Immature natural killer cell (primary cell): ENCODE measurements at regions not wholly inside any gene's neighbourhood (a gene's known extent, or its start where the extent isn't known, plus 50 kb on each side); places are given as distances from the start of the nearest gene placed in this dataset.

Source experiments
- DNase-seq, 3 donors: peaks; one replicate each; pipeline ENCODE4 v3.0.0; 2022; ENCODE audit warnings: mixed read lengths in 1 of 3
- H3K27ac Mint-ChIP-seq, 6 donors: one replicate each; pipeline ENCODE4 v1.8.0; 2020; ENCODE audit warnings: mixed read lengths in 6 of 6, mild to moderate bottlenecking in 5 of 6, inconsistent platforms in 4 of 6, moderate library complexity in 3 of 6
- H3K27me3 Mint-ChIP-seq, 3 donors: one replicate each; pipeline ENCODE4 v1.8.0; 2020 to 2021; ENCODE audit warnings: low read depth in 3 of 3, mild to moderate bottlenecking in 3 of 3, mixed read lengths in 3 of 3, moderate library complexity in 3 of 3, inconsistent platforms in 1 of 3
- H3K36me3 Mint-ChIP-seq, 3 donors: one replicate each; pipeline ENCODE4 v1.8.0; 2020; ENCODE audit warnings: mixed read lengths in 3 of 3, inconsistent platforms in 2 of 3, mild to moderate bottlenecking in 2 of 3
- H3K4me1 Mint-ChIP-seq, 2 donors: one replicate each; pipeline ENCODE4 v1.8.0; 2020; ENCODE audit warnings: inconsistent platforms in 2 of 2, mild to moderate bottlenecking in 2 of 2, mixed read lengths in 2 of 2, moderate library complexity in 1 of 2
- H3K4me3 Mint-ChIP-seq, 5 donors: one replicate each; pipeline ENCODE4 v1.8.0; 2020; ENCODE audit warnings: mild to moderate bottlenecking in 5 of 5, mixed read lengths in 5 of 5, inconsistent platforms in 3 of 5, moderate library complexity in 3 of 5
- H3K9me3 Mint-ChIP-seq, 6 donors: one replicate each; pipeline ENCODE4 v1.8.0; 2020; ENCODE audit warnings: mild to moderate bottlenecking in 6 of 6, mixed read lengths in 6 of 6, inconsistent platforms in 4 of 6, moderate library complexity in 3 of 6

DNA sequence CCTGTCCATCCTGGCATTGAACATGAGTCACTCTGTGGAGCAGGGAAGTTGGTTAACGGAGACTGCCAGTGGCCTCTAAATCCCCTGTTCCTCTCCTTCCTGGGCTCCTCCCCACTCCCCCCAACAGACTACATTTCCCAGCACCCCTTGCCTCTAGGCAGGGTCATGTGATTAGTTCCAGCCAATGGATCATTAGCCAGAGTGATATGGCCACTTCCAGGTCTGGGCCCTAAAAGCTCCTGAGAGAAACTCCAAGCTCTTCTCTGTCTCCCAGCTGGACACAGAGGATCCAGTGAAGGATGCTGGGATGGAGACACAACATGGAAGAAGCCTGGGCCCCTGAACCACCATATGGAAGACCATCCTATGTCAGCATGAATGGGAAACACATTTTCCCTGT is 54.4 kb upstream of the RFLNA start:
- peaks cover 2 to 7% (median 2%) of the 10 kb centered on the region in 3 donors for H3K27me3 Mint-ChIP-seq
- no peaks in the 10 kb centered on the region for H3K4me1 Mint-ChIP-seq
- H3K27ac Mint-ChIP-seq: no peak overlapping the region
- H3K36me3 Mint-ChIP-seq: no peaks in the 10 kb centered on the region
- DNase-seq: no peak
- H3K4me3 Mint-ChIP-seq: no peak overlapping the region
- H3K9me3 Mint-ChIP-seq: peaks cover 0 to 5% (median 0%) of the 10 kb centered on the region in 6 donors

DNA sequence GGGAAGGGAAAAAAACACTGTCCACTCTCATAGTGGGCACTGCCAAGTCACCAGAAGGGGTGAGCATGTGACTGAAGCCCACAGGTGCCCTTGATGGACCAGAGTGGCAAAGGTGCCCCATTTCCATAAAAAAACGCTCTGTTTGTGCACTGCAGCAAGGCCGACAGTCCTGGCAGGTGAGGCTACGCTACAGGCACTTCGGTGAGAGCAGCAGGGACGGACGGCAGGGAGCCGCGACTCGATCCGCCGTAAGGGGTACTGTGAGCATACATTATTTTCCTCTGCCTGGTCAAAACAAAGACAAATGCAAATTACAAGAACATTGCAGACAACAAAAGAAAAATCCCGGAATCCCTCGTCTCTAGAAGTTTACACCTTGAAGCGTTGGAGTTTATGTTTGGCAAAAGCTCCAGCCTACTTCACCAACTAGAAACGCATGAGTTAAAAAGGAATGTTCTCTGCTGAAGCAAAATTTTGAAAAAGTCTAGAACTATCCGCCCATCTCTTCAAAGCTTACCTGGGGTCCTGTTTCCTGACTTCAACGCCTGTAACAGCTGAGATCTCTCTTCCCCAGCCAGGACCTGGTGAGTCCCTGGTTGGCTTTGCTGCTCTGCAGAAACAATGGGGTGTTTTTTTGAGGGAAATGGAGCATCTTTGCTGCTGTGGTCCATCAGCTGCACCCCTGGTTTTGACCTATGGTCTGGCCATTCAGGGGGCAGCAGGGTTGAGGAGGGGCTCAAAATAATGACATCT is 52.9 kb upstream of the RFLNA start:
- peaks cover 2 to 11% (median 5%) of the 10 kb centered on the region in 3 donors for H3K27me3 Mint-ChIP-seq
- no peak for DNase-seq
- H3K36me3 Mint-ChIP-seq: no peaks in the 10 kb centered on the region
- H3K4me3 Mint-ChIP-seq: no peak overlapping the region
- H3K27ac Mint-ChIP-seq: no peak overlapping the region
- peaks cover 0 to 10% (median 3%) of the 10 kb centered on the region in 6 donors for H3K9me3 Mint-ChIP-seq
- H3K4me1 Mint-ChIP-seq: no peaks in the 10 kb centered on the region

- no peak for DNase-seq
These were observed 52.3 kb upstream of the RFLNA start for GRCh38 chr12:124242529-124243065.

DNA sequence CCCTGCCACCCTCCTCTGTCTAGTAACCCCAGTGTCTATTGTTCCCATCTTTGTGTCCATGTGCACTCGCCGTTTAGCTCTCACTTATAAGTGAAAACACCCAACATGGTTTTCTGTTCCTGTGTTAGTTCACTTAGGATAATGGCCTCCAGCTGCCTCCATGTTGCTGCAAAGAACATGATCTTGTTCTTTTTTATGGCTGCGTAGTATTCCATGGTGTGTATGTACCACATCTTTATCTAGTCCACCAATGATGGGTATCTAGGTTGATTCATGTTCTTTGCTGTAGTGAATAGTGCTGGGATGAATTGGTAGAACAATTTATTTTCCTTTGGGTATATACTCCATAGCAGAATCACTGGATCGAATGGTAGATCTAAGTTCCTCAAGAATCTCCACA is 51.0 kb upstream of the RFLNA start:
- Mint-ChIP-seq H3K4me1 (no peaks in the 10 kb centered on the region), H3K9me3 (peaks cover 0 to 16% (median 5%) of the 10 kb centered on the region in 6 donors), H3K27ac (no peak overlapping the region), H3K27me3 (peaks cover 2 to 18% (median 11%) of the 10 kb centered on the region in 3 donors), H3K4me3 (no peak overlapping the region), H3K36me3 (no peaks in the 10 kb centered on the region)
- no peak for DNase-seq

More at GRCh38 chr12:124242529-124243065, 52.3 kb upstream of the RFLNA start:
- no peaks in the 10 kb centered on the region for H3K36me3 Mint-ChIP-seq
- no peak overlapping the region for H3K27ac Mint-ChIP-seq
- no peaks in the 10 kb centered on the region for H3K4me1 Mint-ChIP-seq
- no peak overlapping the region for H3K4me3 Mint-ChIP-seq
- H3K27me3 Mint-ChIP-seq: peaks cover 4 to 18% (median 9%) of the 10 kb centered on the region in 3 donors
- H3K9me3 Mint-ChIP-seq: peaks cover 0 to 16% (median 6%) of the 10 kb centered on the region in 6 donors
